ENCODE measurements at regions not wholly inside any gene's neighbourhood (a gene's known extent, or its start where the extent isn't known, plus 50 kb on each side); places are given as distances from the start of the nearest gene placed in this dataset.

- WGBS, 2 experiments (ENCODE audit: extremely low coverage in 2 of 2, insufficient read length in 1 of 2): no CpG with 5 or more reads among the region's 12 CpGs
- Histone ChIP-seq H4K5ac (ENCODE audit: low read depth, low read length) (no peak overlapping the region), H2AK9ac (replicated peaks; ENCODE audit: low read depth, low read length, poor library complexity) (no peak overlapping the region), H2AFZ (replicated peaks; ENCODE audit: low read length, poor library complexity) (no peak overlapping the region), H3K9ac (ENCODE audit: low read depth, low read length) (no peak overlapping the region), H3K4me1 (ENCODE audit: control insufficient read depth, insufficient read depth, low read length) (no peaks in the 10 kb centered on the region), H3K27me3 (ENCODE audit: control insufficient read depth, insufficient read depth, low read length) (no peaks in the 10 kb centered on the region), H2BK20ac (ENCODE audit: low read depth, low read length) (no peak overlapping the region), H2BK15ac (ENCODE audit: low read depth, low read length) (no peak overlapping the region), H3K14ac (replicated peaks; ENCODE audit: low read depth, low read length) (no peak overlapping the region), H3K79me1 (ENCODE audit: low read depth in 1 of 2, low read length in 2 of 2) (no peaks in the 10 kb centered on the region), H3K4ac (ENCODE audit: low read depth, low read length) (no peak overlapping the region), H2BK5ac (ENCODE audit: low read depth, low read length, poor library complexity, severe bottlenecking) (no peak overlapping the region), H2AK5ac (ENCODE audit: low read depth, low read length) (no peak overlapping the region), H3K36me3 (ENCODE audit: control insufficient read depth, insufficient read depth, low read length) (no peaks in the 10 kb centered on the region), H2BK120ac (ENCODE audit: low read depth, low read length) (no peak overlapping the region), H4K20me1 (ENCODE audit: insufficient read depth, low read length) (no peaks in the 10 kb centered on the region), H3K23ac (ENCODE audit: low read depth, low read length) (no peak overlapping the region), H3K27ac (ENCODE audit: insufficient read depth, low read length) (no peak overlapping the region), H4K91ac (ENCODE audit: insufficient read depth, low read depth, low read length) (no peak overlapping the region), H3K18ac (ENCODE audit: low read depth, low read length) (no peak overlapping the region), H4K8ac (ENCODE audit: low read depth in 2 of 2, low read length in 2 of 2) (no peak overlapping the region), H3K4me2 (ENCODE audit: low read depth, low read length) (no peak overlapping the region), H3K4me3 (ENCODE audit: insufficient read depth, low read depth, low read length) (no peak overlapping the region), H3K9me3 (ENCODE audit: control insufficient read depth, insufficient read depth, low read length) (peaks cover 30% of the 10 kb centered on the region), H3K9me1 (ENCODE audit: insufficient read depth, low read length) (no peaks in the 10 kb centered on the region), H3K56ac (ENCODE audit: extremely low read depth, insufficient read depth, low read length) (no peak overlapping the region)
- in situ Hi-C loops (cut with MboI; ENCODE audit: low sequenced_read_pairs) (no loop called here), dilution Hi-C loops (cut with HindIII; ENCODE audit: low sequenced_read_pairs, unreplicated experiment) (no loop called here), intact Hi-C loops (cut with micrococcal nuclease) (no loop called here)
- ATAC-seq (ENCODE audit: low read depth) (no peak), DNase-seq (no peak)
- POLR2A ChIA-PET (ENCODE audit: unreplicated experiment): no interaction called here
- no peak for TF ChIP-seq CEBPB (IDR thresholded peaks at IDR 0.05; ENCODE audit: low read depth, low read length)
- TF ChIP-seq BHLHE40 (IDR thresholded peaks at IDR 0.05; ENCODE audit: low read depth, low read length): no peak
- no peak for TF ChIP-seq FOS (IDR thresholded peaks at IDR 0.05; ENCODE audit: low read depth, low read length)
- BruUV-seq (replicated peaks): no TSS peak
- CTCF ChIA-PET: no interaction called here
These were observed 1027.6 kb downstream of the BCL11B start for GRCh38 chr14:98244162-98244948.

Measured in IMR-90 (cell line).